DND-41 (cell line): ENCODE measurements at regions not wholly inside any gene's neighbourhood (a gene's known extent, or its start where the extent isn't known, plus 50 kb on each side); places are given as distances from the start of the nearest gene placed in this dataset.

Experiments used
- ATAC-seq: fragments of 200-7000 bp; cut with Tn5 transposase; 3 replicates; pipeline ENCODE4 v1.9.1; 2021; ENCODE audit warnings: low read depth; ENCODE audit not compliant: insufficient read depth
- DNase-seq: peaks from one replicate; pipeline ENCODE4 v3.0.0-alpha.2; 2020
- H2AFZ ChIP-seq: 2 replicates; pipeline ENCODE4 v1.6.0; 2012; ENCODE audit warnings: low read depth, low read length
- H3K27ac ChIP-seq: 2 replicates; pipeline ENCODE4 v1.5.1; 2012; ENCODE audit warnings: low read length, inconsistent platforms
- H3K27me3 ChIP-seq: fragments of 200-600 bp; sonication (generic); 2 replicates; pipeline ENCODE4 v1.6.0; 2012; ENCODE audit warnings: low read length, mild to moderate bottlenecking, inconsistent platforms; ENCODE audit not compliant: insufficient read depth, poor library complexity
- H3K36me3 ChIP-seq: 2 replicates; pipeline ENCODE4 v1.5.1; 2012; ENCODE audit warnings: low read length, inconsistent platforms; ENCODE audit not compliant: insufficient read depth
- H3K4me1 ChIP-seq: 2 replicates; pipeline ENCODE4 v1.5.1; 2012; ENCODE audit warnings: mild to moderate bottlenecking, low read length; ENCODE audit not compliant: insufficient read depth
- H3K4me2 ChIP-seq: 2 replicates; pipeline ENCODE4 v1.6.0; 2012; ENCODE audit warnings: mild to moderate bottlenecking, moderate library complexity, low read length, inconsistent platforms; ENCODE audit not compliant: insufficient read depth
- H3K4me3 ChIP-seq, 2 experiments: fragments of 200-600 bp in 1 of 2; shearing (Covaris generic) in 1 of 2; 2 replicates each; pipeline ENCODE4 v1.5.1; 2012 to 2016; ENCODE audit warnings: inconsistent platforms in 2 of 2, low read length in 2 of 2, mild to moderate bottlenecking in 2 of 2, low read depth in 1 of 2, moderate library complexity in 1 of 2
- H3K79me2 ChIP-seq: 2 replicates; pipeline ENCODE4 v1.6.0; 2012; ENCODE audit warnings: low read length, inconsistent platforms; ENCODE audit not compliant: insufficient read depth
- H3K9ac ChIP-seq: 2 replicates; pipeline ENCODE4 v1.6.0; 2012; ENCODE audit warnings: low read depth, mild to moderate bottlenecking, inconsistent platforms, low read length, moderate library complexity
- H3K9me3 ChIP-seq: 2 replicates; pipeline ENCODE4 v1.5.1; 2012; ENCODE audit warnings: low read length, moderate library complexity, mild to moderate bottlenecking, inconsistent platforms; ENCODE audit not compliant: insufficient read depth, severe bottlenecking
- H4K20me1 ChIP-seq: 2 replicates; pipeline ENCODE4 v1.6.0; 2012; ENCODE audit warnings: low read length; ENCODE audit not compliant: insufficient read depth
- CTCF ChIP-seq: IDR thresholded peaks from 2 replicates; pipeline ENCODE4 v1.5.1; 2012; ENCODE audit warnings: borderline replicate concordance, low read length, moderate library complexity, mild to moderate bottlenecking; ENCODE audit not compliant: poor library complexity, severe bottlenecking; ENCODE audit errors: extremely low read depth
- EZH2 ChIP-seq: IDR thresholded peaks from 3 replicates; pipeline ENCODE4 v1.6.1; 2012; ENCODE audit warnings: borderline replicate concordance, low read depth, mild to moderate bottlenecking, moderate library complexity, low read length, inconsistent platforms; ENCODE audit not compliant: severe bottlenecking

GRCh38 chr5:26009742-26010141 lies 1028.6 kb downstream of the CDH9 start:
- no peak overlapping the region for H2AFZ ChIP-seq
- no peak for ATAC-seq

GRCh38 chr5:26003966-26004365 lies 1034.4 kb downstream of the CDH9 start:
- TF ChIP-seq CTCF, result no peak
- no peak for TF ChIP-seq EZH2
- Histone ChIP-seq H3K9me3 (no peaks in the 10 kb centered on the region), H3K4me1 (no peaks in the 10 kb centered on the region), H4K20me1 (no peaks in the 10 kb centered on the region), H3K36me3 (no peaks in the 10 kb centered on the region), H3K4me3 (no peak overlapping the region), H3K27ac (no peak overlapping the region), H3K27me3 (no peaks in the 10 kb centered on the region), H3K9ac (no peak overlapping the region), H3K79me2 (no peaks in the 10 kb centered on the region), H3K4me2 (no peak overlapping the region), H2AFZ (no peak overlapping the region)
- DNase-seq (no peak), ATAC-seq (no peak)

More at GRCh38 chr5:26009742-26010141, 1028.6 kb downstream of the CDH9 start:
- no peaks in the 10 kb centered on the region for H3K9me3 ChIP-seq
- no peaks in the 10 kb centered on the region for H3K36me3 ChIP-seq
- H3K9ac ChIP-seq, result no peak overlapping the region
- TF ChIP-seq EZH2, result no peak
- no peak for TF ChIP-seq CTCF
- DNase-seq, result no peak
- no peaks in the 10 kb centered on the region for H3K4me1 ChIP-seq
- no peak overlapping the region for H3K4me3 ChIP-seq
- no peaks in the 10 kb centered on the region for H3K27me3 ChIP-seq
- no peak overlapping the region for H3K27ac ChIP-seq
- H3K4me2 ChIP-seq, result no peak overlapping the region
- H4K20me1 ChIP-seq, result no peaks in the 10 kb centered on the region
- H3K79me2 ChIP-seq, result no peaks in the 10 kb centered on the region

- Histone ChIP-seq H3K27me3 (no peaks in the 10 kb centered on the region), H4K20me1 (no peaks in the 10 kb centered on the region), H3K4me1 (no peaks in the 10 kb centered on the region), H3K36me3 (no peaks in the 10 kb centered on the region), H3K4me2 (no peak overlapping the region), H2AFZ (no peak overlapping the region), H3K27ac (no peak overlapping the region), H3K79me2 (no peaks in the 10 kb centered on the region), H3K4me3 (no peak overlapping the region), H3K9ac (no peak overlapping the region), H3K9me3 (peaks cover 2% of the 10 kb centered on the region)
- ATAC-seq, result no peak
- no peak for DNase-seq
- TF ChIP-seq CTCF, result no peak
- TF ChIP-seq EZH2, result no peak
Measured at GRCh38 chr5:25995209-25995608, 1043.2 kb downstream of the CDH9 start.

- H3K9me3 ChIP-seq, result peaks cover 2% of the 10 kb centered on the region
- TF ChIP-seq CTCF (no peak), EZH2 (no peak)
- no peaks in the 10 kb centered on the region for H3K4me1 ChIP-seq
- no peaks in the 10 kb centered on the region for H3K79me2 ChIP-seq
- ATAC-seq (no peak), DNase-seq (no peak)
- no peak overlapping the region for H3K27ac ChIP-seq
- no peak overlapping the region for H3K9ac ChIP-seq
- no peaks in the 10 kb centered on the region for H4K20me1 ChIP-seq
- no peak overlapping the region for H3K4me2 ChIP-seq
- no peaks in the 10 kb centered on the region for H3K36me3 ChIP-seq
- H3K27me3 ChIP-seq, result no peaks in the 10 kb centered on the region
- H3K4me3 ChIP-seq, result no peak overlapping the region
- no peak overlapping the region for H2AFZ ChIP-seq
Measured at GRCh38 chr5:25993701-25994100, 1044.7 kb downstream of the CDH9 start.
